Stimulated activated effector memory CD8-positive, alpha-beta T cell treated with anti-CD3 and anti-CD28 coated beads, Interleukin-12 subunit alpha, Interleukin-12 subunit beta, amount 100 ng/mL, for 72 hours (primary cell): ENCODE measurements at regions not wholly inside any gene's neighbourhood (a gene's known extent, or its start where the extent isn't known, plus 50 kb on each side); places are given as distances from the start of the nearest gene placed in this dataset.
"Not testable (repeated sequence)": the region's sequence is repeated elsewhere in the genome, so short reads cannot be mapped to it uniquely, and the experiment has no call there.

Source experiments
- ATAC-seq: fragments of 150-1000 bp; cut with Tn5 transposase; 2 replicates; pipeline ENCODE4 v1.10.0; 2021
- DNase-seq, 2 donors: peaks; one replicate each; pipeline ENCODE4 v3.0.0; 2021 to 2022; ENCODE audit warnings: low spot score in 2 of 2
- H3K27ac Mint-ChIP-seq: one replicate; pipeline ENCODE4 v1.8.0; 2022; ENCODE audit warnings: mild to moderate bottlenecking, mixed read lengths
- H3K36me3 Mint-ChIP-seq: one replicate; pipeline ENCODE4 v1.8.0; 2022; ENCODE audit warnings: mild to moderate bottlenecking, mixed read lengths
- H3K4me1 Mint-ChIP-seq: one replicate; pipeline ENCODE4 v1.8.0; 2022; ENCODE audit warnings: mixed read lengths
- H3K4me3 Mint-ChIP-seq: one replicate; pipeline ENCODE4 v1.8.0; 2022; ENCODE audit warnings: mild to moderate bottlenecking, mixed read lengths
- H3K9me3 Mint-ChIP-seq: one replicate; pipeline ENCODE4 v1.8.0; 2022; ENCODE audit warnings: mixed read lengths

DNA sequence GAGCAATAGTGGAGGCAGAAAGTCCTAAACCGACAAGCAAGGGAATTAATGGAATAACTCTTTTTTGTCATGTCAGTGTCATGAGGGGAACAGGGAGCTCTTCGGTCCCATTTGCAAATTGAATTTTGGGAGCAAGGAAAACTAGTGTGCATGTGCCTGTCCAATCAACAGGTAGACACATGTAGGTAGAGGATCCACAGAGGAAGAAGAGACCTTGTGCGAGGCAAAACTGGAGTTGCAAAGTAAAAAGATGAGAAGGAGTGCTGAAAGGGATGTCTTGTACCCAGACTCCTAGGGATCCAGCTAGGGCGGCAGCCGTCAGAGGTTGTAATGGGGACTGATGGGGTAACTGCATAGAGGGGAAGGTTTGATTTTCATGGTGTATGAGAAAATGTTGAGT lies 156.8 kb upstream of the SNX2 start:
- not testable (repeated sequence) for H3K27ac Mint-ChIP-seq, H3K36me3 Mint-ChIP-seq, H3K4me1 Mint-ChIP-seq, H3K9me3 Mint-ChIP-seq, H3K4me3 Mint-ChIP-seq, ATAC-seq, DNase-seq

DNA sequence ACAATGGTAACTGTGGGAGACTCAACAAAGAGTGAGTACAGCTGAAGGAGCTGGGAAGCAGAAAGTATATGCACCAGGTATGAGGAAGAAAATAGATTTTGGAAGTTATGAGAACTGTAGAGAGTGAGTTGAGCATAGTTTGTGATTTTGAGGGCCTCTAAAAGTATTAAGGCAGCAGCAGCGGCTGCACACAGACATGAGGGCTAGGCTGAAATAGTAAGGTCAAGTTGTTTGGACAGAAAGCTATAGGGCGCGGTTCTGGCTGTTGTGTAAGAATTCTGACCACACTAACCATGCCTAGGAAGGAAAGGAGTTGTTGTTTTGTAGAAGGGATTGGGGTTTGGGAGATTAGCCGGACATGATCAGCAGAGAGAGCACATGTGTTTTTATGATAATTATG lies 154.1 kb upstream of the SNX2 start:
- H3K4me3 Mint-ChIP-seq, ATAC-seq, H3K4me1 Mint-ChIP-seq, H3K27ac Mint-ChIP-seq, H3K36me3 Mint-ChIP-seq, DNase-seq, H3K9me3 Mint-ChIP-seq: not testable (repeated sequence)

DNA sequence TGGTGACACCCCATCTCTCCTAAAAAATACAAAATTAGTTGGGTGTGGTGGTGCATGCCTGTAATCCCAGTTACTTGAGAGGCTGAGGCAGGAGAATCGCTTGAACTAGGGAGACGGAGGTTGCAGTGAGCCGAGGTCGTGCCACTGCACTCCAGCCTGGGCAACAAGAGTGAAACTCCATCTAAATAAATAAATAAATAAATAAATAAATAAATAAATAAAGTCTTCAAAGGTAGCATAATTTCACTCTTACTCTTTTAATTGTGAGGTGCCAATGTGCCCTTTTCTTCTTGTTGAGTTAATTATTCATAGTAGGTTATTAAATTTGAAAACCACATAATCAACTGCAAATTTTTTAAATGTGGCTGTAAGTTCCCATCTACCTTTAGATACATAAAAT lies 146.2 kb upstream of the SNX2 start:
- H3K4me3 Mint-ChIP-seq, H3K4me1 Mint-ChIP-seq, H3K27ac Mint-ChIP-seq, ATAC-seq, H3K9me3 Mint-ChIP-seq, H3K36me3 Mint-ChIP-seq, DNase-seq: not testable (repeated sequence)

DNA sequence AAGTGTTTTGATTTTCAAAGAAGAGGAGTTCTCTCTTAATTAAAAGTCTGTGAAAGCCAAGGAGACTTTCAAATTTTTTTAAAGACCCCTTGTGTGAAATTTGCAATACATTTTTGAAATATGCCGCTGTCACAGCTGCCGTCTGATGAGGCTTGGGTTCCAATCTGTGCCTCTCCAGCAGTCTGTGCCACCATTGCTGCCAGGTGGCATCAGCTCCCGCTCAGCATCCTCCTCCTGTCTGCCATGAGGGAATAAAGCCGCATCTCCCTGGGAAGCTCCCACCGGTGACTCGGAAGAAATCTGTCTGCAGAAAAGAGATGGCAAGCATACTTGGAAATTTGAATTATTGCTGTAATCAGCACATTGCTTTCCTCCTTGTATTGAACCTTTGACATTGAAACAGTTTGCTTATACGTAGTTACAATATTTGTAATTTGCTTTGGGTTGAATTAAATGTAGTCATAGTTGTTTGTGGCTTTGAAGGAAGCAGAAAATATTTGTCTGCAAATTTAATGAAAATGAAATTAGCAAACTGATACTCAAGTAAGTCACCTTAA lies 145.7 kb upstream of the SNX2 start:
- no peak overlapping the region for H3K4me3 Mint-ChIP-seq
- H3K4me1 Mint-ChIP-seq: no peaks in the 10 kb centered on the region
- ATAC-seq: no peak
- no peak for DNase-seq
- no peak overlapping the region for H3K27ac Mint-ChIP-seq
- H3K9me3 Mint-ChIP-seq: peaks cover 5% of the 10 kb centered on the region
- no peaks in the 10 kb centered on the region for H3K36me3 Mint-ChIP-seq

DNA sequence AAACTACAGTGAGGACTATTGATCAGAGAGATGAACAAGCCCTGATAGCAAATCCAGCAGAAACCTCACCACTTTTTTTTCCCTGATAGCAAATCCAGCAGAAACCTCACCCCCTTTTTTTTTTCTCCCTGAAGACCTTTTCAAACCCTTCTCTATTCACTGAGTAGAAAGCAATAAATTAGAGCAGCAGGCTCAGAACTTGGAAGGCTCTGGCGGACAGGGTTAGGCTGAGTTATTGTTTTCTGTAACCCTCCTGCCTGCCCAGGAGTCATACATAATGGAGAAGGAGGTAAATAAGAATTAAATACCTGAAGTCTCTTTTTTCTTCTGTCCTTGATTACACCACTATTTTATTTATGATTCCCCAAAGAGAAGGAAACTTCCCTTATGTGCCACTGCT lies 136.3 kb upstream of the SNX2 start:
- DNase-seq: no peak
- H3K4me1 Mint-ChIP-seq: no peaks in the 10 kb centered on the region
- no peaks in the 10 kb centered on the region for H3K36me3 Mint-ChIP-seq
- no peak overlapping the region for H3K4me3 Mint-ChIP-seq
- H3K9me3 Mint-ChIP-seq: no peaks in the 10 kb centered on the region
- no peak for ATAC-seq
- H3K27ac Mint-ChIP-seq: no peak overlapping the region

DNA sequence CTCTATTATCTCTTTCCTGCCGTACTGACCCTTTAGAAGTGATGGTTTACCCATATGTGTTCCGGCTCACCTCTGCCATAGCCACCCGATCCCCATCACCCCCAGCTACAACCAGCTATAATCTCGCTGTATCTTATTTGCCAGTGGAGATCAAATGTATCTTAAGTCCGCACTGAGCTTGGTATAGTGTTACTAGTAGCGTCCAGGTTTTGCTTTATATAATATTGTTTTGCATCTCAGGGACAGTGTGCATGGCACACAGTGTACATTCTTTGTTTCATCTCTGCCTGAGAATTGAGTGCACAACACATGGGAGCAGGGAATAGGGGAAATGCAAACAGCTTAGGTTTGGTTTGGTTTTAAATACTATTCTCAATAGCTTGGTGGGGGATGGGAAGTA lies 135.8 kb upstream of the SNX2 start:
- Mint-ChIP-seq H3K27ac (no peak overlapping the region), H3K36me3 (no peaks in the 10 kb centered on the region), H3K4me1 (no peaks in the 10 kb centered on the region), H3K9me3 (no peaks in the 10 kb centered on the region), H3K4me3 (no peak overlapping the region)
- no peak for DNase-seq
- no peak for ATAC-seq

DNA sequence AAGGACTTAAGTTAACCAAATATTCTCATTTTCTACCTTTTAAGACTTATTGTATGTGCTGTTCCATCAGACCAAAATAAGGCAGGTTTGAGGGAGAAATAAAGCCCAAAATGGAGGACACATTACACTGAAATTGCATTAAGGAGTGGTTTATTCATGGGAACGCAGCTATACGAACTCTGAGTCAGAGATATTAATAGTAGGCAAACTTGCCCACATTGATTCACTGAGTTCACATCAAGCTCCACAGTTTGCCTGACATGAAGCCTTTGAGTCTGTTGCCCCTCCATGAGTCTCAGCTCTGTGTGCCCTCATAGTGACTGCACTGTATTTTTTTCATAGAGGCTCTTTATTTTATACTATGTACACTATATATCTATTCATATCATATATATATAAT lies 135.0 kb upstream of the SNX2 start:
- no peaks in the 10 kb centered on the region for H3K9me3 Mint-ChIP-seq
- no peak overlapping the region for H3K27ac Mint-ChIP-seq
- H3K36me3 Mint-ChIP-seq: no peaks in the 10 kb centered on the region
- DNase-seq (no peak), ATAC-seq (no peak)
- H3K4me1 Mint-ChIP-seq: no peaks in the 10 kb centered on the region
- no peak overlapping the region for H3K4me3 Mint-ChIP-seq

DNA sequence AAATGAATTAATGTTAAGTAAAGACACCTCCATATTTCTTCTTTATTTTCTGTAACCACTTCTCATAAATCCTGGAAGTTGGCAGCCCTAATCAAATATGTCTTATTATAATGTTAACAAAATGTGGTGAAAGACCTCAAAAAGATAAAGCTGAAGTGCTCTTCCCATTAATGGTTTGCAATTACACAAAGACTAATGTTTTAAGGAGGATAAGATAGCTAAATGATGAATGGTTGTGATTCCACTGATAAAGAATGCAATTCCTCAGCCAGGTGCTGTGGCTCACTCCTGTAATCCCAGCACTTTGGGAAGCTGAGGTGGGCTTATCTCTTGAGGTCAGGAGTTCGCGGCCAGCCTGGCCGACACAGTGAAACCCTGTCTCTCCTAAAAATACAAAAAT lies 125.8 kb upstream of the SNX2 start:
- Mint-ChIP-seq H3K27ac (no peak overlapping the region), H3K9me3 (no peaks in the 10 kb centered on the region), H3K4me3 (no peak overlapping the region), H3K4me1 (no peaks in the 10 kb centered on the region), H3K36me3 (no peaks in the 10 kb centered on the region)
- ATAC-seq: no peak
- DNase-seq: no peak

DNA sequence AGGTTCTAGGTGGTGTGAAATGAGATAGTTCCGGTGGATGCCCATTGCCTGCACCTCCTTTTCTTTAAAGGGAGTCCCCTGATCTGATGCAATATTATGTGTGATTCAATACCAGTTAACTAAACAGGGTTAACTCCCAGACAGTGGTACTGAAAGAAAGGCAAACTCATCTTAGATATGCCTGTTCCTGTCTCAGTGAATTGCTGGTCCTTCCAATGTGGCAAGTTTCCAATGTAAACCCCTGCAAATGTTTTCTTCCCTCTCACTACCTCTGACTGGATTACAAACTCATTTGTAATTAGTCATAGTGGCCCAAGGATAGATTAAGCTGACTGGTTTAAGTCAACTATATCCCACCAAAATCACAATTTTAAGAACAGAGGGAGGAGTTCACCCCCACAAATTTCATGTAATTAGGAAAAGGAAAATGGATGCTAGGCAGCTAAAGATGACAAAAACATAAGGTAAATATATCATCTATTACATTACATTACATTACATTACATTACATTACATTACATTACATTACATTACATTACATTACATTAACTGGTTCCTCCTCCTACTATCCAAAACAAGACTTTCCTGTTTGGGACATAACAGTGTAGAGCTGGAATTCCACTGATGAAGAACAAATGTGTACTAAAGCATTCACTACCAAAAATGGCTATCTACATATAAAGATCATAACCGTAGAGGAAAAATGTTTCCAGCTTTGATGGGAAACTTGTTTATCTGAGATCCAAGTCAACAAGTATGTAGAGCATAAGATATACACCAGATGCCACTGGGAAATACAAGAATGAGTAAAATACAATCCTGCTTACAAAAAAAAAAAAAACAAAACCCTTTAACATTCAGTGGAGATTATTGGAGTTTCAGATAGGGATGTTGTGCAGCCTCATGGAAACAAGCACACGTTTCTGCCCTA lies 121.5 kb upstream of the SNX2 start:
- DNase-seq (no peak), ATAC-seq (no peak)
- H3K9me3 Mint-ChIP-seq: no peaks in the 10 kb centered on the region
- H3K4me1 Mint-ChIP-seq: no peaks in the 10 kb centered on the region
- no peaks in the 10 kb centered on the region for H3K36me3 Mint-ChIP-seq
- H3K27ac Mint-ChIP-seq: no peak overlapping the region
- H3K4me3 Mint-ChIP-seq: no peak overlapping the region

DNA sequence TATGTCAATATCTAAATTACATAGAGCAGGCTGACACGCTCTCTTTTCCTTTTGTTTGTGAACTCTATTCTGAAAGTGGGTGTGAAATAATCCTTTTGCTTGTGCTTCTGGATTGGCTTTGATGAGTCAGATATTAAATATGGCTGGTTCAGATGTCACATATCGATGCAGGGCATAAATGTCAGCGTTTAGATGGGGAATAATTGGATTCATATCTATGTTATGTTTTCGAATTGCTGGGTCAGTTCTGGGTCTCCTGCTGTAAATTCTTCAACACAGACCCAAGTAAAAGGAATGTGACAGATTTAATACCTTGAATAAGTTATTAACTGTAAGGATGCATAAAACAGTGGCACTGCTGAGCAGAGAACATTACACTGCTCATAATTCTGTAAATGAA lies 118.7 kb upstream of the SNX2 start:
- no peaks in the 10 kb centered on the region for H3K9me3 Mint-ChIP-seq
- DNase-seq: no peak
- H3K4me1 Mint-ChIP-seq: no peaks in the 10 kb centered on the region
- H3K36me3 Mint-ChIP-seq: no peaks in the 10 kb centered on the region
- no peak for ATAC-seq
- no peak overlapping the region for H3K27ac Mint-ChIP-seq
- no peak overlapping the region for H3K4me3 Mint-ChIP-seq

DNA sequence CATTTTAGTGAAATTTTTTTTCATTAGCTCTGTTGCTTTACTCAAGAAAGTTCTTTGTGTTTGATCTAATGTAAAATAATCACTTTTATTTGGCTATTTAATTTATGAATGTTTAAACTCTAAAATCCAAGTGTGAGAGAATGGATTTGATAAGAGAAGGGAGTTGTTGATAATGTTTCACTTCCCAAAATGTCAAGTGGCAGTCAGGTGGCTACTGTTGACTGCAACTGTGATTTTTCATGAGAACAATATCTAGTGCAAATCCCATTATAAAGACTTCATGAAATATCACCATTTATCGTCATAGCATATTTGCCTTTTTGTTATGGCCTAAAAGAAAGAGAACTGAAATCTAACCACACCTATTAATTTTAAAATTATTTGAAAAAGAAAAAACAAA lies 118.3 kb upstream of the SNX2 start:
- Mint-ChIP-seq H3K4me3 (no peak overlapping the region), H3K36me3 (no peaks in the 10 kb centered on the region), H3K4me1 (no peaks in the 10 kb centered on the region), H3K27ac (no peak overlapping the region), H3K9me3 (no peaks in the 10 kb centered on the region)
- DNase-seq (no peak), ATAC-seq (no peak)

DNA sequence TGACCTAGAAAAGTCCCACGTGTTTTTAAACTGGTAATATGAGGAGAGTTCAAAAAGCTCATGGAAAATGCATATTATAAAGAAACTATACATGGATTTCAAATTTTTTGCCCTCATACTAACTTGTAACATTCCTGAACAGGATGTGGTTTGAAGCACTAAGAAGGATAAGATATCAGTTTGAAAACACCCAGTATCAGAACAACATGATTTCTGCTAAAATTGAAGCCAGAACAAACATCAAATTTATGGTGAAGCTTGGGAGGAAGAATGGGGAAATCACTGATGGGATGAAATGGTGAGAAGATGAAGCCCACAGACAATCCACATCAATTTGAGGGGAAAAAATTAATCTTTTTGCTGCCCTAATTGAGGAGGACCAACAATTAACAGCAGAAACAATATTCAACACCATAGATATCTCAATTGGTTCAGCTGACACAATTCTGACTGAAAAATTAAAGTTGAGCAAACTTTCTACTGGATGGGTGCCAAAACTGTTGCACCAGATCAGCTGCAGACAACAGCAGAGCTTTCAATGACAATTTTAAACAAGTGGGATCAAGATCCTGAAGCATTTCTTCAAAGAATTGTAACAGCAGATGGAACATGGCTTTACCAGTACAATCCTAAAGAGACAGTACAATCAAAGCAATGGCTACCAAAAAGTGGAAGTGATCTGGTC lies 113.2 kb upstream of the SNX2 start:
- ATAC-seq: no peak
- Mint-ChIP-seq H3K4me3 (no peak overlapping the region), H3K36me3 (no peaks in the 10 kb centered on the region), H3K4me1 (no peaks in the 10 kb centered on the region), H3K9me3 (no peaks in the 10 kb centered on the region), H3K27ac (no peak overlapping the region)
- no peak for DNase-seq

DNA sequence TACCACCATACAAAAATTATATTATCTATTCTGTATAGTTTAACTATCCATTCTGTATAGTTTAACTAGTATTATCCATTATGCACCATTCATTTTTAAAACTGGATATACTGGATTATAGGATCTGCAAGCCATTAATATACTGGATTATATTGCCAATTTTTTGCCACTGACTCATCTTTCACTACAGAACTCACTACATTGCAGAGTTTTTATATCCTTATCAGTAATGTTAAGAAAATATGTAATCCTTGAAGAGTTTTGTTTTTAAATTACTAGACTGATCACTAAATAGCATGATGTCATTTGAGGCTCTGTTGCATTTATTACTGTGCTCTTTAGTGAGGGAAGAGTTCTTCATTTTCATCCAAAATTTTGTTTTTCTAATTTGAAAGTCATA lies 109.8 kb upstream of the SNX2 start:
- Mint-ChIP-seq H3K36me3 (no peaks in the 10 kb centered on the region), H3K9me3 (peaks cover 2% of the 10 kb centered on the region), H3K4me3 (no peak overlapping the region), H3K4me1 (no peaks in the 10 kb centered on the region), H3K27ac (no peak overlapping the region)
- no peak for DNase-seq
- no peak for ATAC-seq

DNA sequence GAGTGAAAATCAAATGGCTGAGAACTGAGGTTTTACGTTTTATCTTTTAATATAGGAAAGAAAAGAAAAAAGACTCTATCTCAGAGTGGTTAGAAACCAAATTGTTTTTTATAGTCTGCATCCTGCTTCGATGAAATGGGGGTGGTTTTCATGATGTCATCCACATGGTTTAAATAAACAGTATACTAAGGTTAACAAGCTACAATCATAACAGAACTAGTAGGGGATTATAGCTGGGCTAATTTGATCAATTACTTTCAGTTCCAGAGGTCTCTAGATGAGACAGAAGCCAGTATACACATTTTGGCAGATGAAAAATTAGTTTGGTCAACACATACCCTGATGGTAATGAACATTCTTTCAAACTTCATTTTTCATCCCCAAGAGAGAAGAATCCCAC lies 106.3 kb upstream of the SNX2 start:
- H3K9me3 Mint-ChIP-seq: peaks cover 6% of the 10 kb centered on the region
- H3K4me3 Mint-ChIP-seq: no peak overlapping the region
- H3K36me3 Mint-ChIP-seq: no peaks in the 10 kb centered on the region
- DNase-seq (no peak), ATAC-seq (no peak)
- no peaks in the 10 kb centered on the region for H3K4me1 Mint-ChIP-seq
- no peak overlapping the region for H3K27ac Mint-ChIP-seq

DNA sequence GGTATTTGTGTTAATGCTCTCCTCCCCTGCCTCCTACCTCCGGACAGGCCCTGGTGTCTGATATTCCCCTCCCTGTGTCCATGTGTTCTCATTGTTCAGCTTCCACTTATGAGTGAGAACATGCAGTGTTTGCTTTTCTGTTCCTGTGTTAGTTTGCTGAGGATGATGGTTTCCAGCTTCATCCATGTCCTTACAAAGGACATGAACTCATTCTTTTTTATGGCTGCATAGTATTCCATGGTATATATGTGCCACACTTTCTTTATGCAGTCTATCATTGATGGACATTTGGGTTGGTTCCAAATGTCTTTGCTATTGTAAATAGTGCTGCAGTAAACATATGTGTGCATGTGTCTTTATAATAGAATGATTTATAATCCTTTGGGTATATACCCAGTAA lies 105.2 kb upstream of the SNX2 start:
- DNase-seq, H3K4me3 Mint-ChIP-seq, H3K27ac Mint-ChIP-seq, ATAC-seq, H3K36me3 Mint-ChIP-seq, H3K4me1 Mint-ChIP-seq, H3K9me3 Mint-ChIP-seq: not testable (repeated sequence)

DNA sequence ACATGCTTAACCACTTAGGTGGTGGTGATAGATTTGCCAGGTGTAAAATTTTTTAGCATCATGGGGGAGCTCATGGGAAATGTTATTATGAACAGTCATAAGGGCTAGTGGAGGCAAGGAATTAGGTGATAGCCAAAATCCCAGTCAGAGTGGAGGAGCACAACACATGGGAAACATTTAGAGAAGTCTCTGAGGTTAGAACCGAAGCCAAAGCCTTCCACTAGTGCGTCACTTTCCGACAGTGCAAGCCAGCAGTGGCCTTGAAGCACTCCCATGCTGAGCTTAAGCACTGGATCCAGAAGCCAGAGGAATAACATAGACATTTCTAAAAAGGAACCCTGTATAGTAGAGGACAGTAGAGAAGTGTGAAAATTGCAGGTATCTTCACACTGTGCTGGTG lies 101.5 kb upstream of the SNX2 start:
- ATAC-seq (no peak), DNase-seq (no peak)
- no peaks in the 10 kb centered on the region for H3K4me1 Mint-ChIP-seq
- no peak overlapping the region for H3K27ac Mint-ChIP-seq
- H3K36me3 Mint-ChIP-seq: no peaks in the 10 kb centered on the region
- no peak overlapping the region for H3K4me3 Mint-ChIP-seq
- H3K9me3 Mint-ChIP-seq: peaks cover 6% of the 10 kb centered on the region
